ENCODE measurements at regions not wholly inside any gene's neighbourhood (a gene's known extent, or its start where the extent isn't known, plus 50 kb on each side); places are given as distances from the start of the nearest gene placed in this dataset.
"Not testable (repeated sequence)": the region's sequence is repeated elsewhere in the genome, so short reads cannot be mapped to it uniquely, and the experiment has no call there.

- intact Hi-C loops (cut with DNase I): no loop called here
- no peak for DNase-seq (ENCODE audit: low spot score)
These were observed 114.5 kb upstream of the FN1 start for GRCh38 chr2:215550331-215550730.

GRCh38 chr2:215548714-215549113 lies 112.8 kb upstream of the FN1 start:
- no peak for DNase-seq (ENCODE audit: low spot score)
- intact Hi-C loops (cut with DNase I): no loop called here

- intact Hi-C loops (cut with DNase I): no loop called here
- no peak for DNase-seq (ENCODE audit: low spot score)
These were observed 106.8 kb upstream of the FN1 start for GRCh38 chr2:215542690-215543089.

GRCh38 chr2:215540658-215541057 lies 104.8 kb upstream of the FN1 start:
- intact Hi-C loops (cut with DNase I): no loop called here
- DNase-seq (ENCODE audit: low spot score): no peak

- no peak for DNase-seq (ENCODE audit: low spot score)
- intact Hi-C loops (cut with DNase I): no loop called here
These were observed 101.7 kb upstream of the FN1 start for GRCh38 chr2:215537611-215538010.

- intact Hi-C loops (cut with DNase I): no loop called here
These were observed 100.6 kb upstream of the FN1 start for GRCh38 chr2:215536510-215536909.

GRCh38 chr2:215535741-215536140 lies 99.9 kb upstream of the FN1 start:
- intact Hi-C loops (cut with DNase I): no loop called here
- DNase-seq (ENCODE audit: low spot score): no peak

More at GRCh38 chr2:215536510-215536909, 100.6 kb upstream of the FN1 start:
- no peak for DNase-seq (ENCODE audit: low spot score)

GRCh38 chr2:215535125-215535668 lies 99.3 kb upstream of the FN1 start:
- no peak for DNase-seq (ENCODE audit: low spot score)
- intact Hi-C loops (cut with DNase I): no loop called here

GRCh38 chr2:215533716-215534115 lies 97.8 kb upstream of the FN1 start:
- DNase-seq (ENCODE audit: low spot score); intact Hi-C loops (cut with DNase I): not testable (repeated sequence)

GRCh38 chr2:215532844-215533243 lies 97.0 kb upstream of the FN1 start:
- DNase-seq (ENCODE audit: low spot score): no peak
- intact Hi-C loops (cut with DNase I): no loop called here

GRCh38 chr2:215531284-215531683 lies 95.4 kb upstream of the FN1 start:
- DNase-seq (ENCODE audit: low spot score): no peak
- intact Hi-C loops (cut with DNase I): no loop called here

- no peak for DNase-seq (ENCODE audit: low spot score)
- intact Hi-C loops (cut with DNase I): no loop called here
These were observed 94.5 kb upstream of the FN1 start for GRCh38 chr2:215530191-215530968.

- no peak for DNase-seq (ENCODE audit: low spot score)
- intact Hi-C loops (cut with DNase I): no loop called here
These were observed 93.4 kb upstream of the FN1 start for GRCh38 chr2:215529271-215529670.

GRCh38 chr2:215528555-215528954 lies 92.7 kb upstream of the FN1 start:
- intact Hi-C loops (cut with DNase I): no loop called here
- no peak for DNase-seq (ENCODE audit: low spot score)

- intact Hi-C loops (cut with DNase I): no loop called here
- DNase-seq (ENCODE audit: low spot score): no peak
These were observed 91.9 kb upstream of the FN1 start for GRCh38 chr2:215527736-215528135.

GRCh38 chr2:215526341-215526740 lies 90.5 kb upstream of the FN1 start:
- DNase-seq (ENCODE audit: low spot score): no peak
- intact Hi-C loops (cut with DNase I): no loop called here

GRCh38 chr2:215522237-215522636 lies 86.4 kb upstream of the FN1 start:
- intact Hi-C loops (cut with DNase I): no loop called here
- DNase-seq (ENCODE audit: low spot score): no peak

- intact Hi-C loops (cut with DNase I): no loop called here
- no peak for DNase-seq (ENCODE audit: low spot score)
These were observed 85.2 kb upstream of the FN1 start for GRCh38 chr2:215521031-215521430.

GRCh38 chr2:215517391-215517790 lies 81.5 kb upstream of the FN1 start:
- DNase-seq (ENCODE audit: low spot score): no peak
- intact Hi-C loops (cut with DNase I): no loop called here

- intact Hi-C loops (cut with DNase I): no loop called here
- DNase-seq (ENCODE audit: low spot score): no peak
These were observed 78.6 kb upstream of the FN1 start for GRCh38 chr2:215514516-215514915.

GRCh38 chr2:215511454-215512346 lies 75.8 kb upstream of the FN1 start:
- intact Hi-C loops (cut with DNase I): no loop called here
- no peak for DNase-seq (ENCODE audit: low spot score)

Data from cardiac septum (tissue), 1 donor.